GM21576 (cell line): ENCODE measurements at regions not wholly inside any gene's neighbourhood (a gene's known extent, or its start where the extent isn't known, plus 50 kb on each side); places are given as distances from the start of the nearest gene placed in this dataset.

Experiments used
- ATAC-seq: cut with Tn5 transposase; IDR thresholded peaks from one replicate; pipeline ENCODE4 v1.9.1; 2021; ENCODE audit warnings: mild to moderate bottlenecking, moderate library complexity; ENCODE audit not compliant: unreplicated experiment

DNA sequence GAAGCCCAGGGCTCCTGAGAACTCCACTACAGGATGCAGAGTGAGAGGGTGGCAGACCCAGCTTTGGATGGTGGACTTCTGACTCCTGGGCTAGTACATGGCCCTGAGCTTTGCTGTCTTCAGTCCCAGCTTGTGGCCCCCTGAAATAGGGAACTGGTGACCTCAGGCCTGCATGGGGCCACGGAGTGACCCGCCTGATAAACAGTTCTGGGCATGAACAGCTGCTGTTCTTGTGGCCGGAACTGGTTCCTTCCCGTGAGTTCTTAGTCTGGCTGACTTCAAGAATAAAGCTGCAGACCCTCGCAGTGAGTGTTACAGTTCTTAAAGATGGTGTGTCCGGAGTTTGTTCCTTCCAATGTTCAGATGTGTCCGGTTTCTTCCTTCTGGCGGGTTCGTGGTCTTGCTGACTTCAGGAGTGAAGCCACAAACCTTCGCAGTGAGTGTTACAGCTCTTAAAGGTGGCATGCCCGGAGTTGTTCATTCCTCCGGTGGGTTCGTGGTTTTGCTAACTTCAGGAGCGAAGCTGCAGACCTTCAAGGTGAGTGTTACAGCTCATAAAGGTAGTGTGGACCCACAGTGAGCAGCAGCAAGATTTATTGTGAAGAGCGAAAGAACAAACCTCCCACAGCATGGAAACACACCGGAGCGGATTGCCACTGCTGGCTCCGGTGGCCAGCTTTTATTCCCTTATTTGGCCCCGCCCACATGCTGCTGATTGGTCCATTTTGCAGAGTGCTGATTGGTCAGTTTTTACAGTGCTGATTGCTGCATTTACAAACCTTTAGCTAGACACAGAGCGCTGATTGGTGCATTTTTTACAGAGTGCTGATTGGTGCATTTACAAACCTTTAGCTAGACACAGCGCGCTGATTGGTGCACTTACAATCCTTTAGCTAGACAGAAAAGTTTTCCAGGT is 268.0 kb downstream of the ZEB1 start:
- no peak for ATAC-seq

DNA sequence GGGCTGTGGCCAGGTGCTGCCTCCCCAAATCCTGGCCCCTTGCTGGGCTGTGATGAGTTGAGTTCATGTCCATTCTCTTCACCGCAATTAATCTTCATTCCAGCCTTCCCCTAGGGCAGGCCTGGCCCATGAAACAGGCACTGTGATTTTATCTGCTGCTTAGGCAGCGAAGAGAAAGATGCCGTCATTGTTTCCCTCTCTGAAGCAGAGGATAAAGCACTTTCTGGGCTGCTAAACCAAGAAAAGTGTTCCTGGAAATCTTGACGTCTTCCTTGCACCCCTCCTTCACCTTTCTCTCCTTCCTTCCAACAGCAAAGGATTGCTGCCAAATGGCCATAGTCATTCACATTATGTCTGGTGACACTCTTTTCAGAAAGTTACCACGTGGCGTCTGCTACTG is 265.9 kb downstream of the ZEB1 start:
- no peak for ATAC-seq

DNA sequence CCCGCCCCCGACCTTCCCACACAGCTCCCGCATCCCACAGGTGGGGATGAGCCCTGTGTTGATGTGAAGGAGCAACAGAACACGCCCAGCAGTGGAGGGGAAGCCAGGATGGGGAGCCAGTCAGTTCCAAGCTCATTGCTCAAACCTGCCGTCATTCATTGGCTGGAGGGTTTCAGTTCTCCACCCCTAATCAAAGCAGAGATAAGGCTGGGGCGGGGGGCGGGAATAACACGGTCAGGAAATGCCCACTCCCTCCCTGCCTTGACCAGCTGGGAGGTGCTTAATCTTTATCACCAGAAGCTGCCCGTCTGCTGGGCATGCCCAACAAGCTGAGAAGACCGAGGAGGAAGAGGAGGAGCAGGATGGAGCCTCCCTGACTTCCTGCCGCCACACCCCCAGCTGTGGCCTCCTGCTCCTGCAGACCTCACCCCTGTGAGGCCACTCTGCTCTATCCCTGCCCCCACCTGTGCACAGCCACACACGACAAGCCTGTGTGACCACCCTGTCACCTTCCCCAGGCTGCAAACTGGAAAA is 265.1 kb downstream of the ZEB1 start:
- ATAC-seq: no peak

DNA sequence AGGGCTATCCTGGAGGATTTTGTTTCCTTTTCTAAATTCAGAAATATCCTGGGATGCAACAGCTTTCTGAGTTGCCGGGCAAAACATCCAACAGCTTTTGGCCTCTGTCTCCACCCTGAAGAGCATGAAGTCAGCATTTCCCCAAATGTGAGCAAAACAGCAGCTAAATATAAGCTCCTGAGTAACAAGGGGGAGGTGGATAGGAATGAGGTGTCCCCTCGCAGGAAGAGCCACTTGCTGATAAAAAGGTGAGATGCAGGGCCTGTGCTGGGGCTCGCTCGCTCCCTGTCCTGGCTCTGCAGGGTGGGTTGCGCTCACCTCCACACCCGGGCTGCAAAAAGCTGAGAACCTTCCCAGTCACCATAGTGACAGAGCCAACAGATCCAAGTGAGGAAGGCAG is 264.3 kb downstream of the ZEB1 start:
- ATAC-seq: no peak

DNA sequence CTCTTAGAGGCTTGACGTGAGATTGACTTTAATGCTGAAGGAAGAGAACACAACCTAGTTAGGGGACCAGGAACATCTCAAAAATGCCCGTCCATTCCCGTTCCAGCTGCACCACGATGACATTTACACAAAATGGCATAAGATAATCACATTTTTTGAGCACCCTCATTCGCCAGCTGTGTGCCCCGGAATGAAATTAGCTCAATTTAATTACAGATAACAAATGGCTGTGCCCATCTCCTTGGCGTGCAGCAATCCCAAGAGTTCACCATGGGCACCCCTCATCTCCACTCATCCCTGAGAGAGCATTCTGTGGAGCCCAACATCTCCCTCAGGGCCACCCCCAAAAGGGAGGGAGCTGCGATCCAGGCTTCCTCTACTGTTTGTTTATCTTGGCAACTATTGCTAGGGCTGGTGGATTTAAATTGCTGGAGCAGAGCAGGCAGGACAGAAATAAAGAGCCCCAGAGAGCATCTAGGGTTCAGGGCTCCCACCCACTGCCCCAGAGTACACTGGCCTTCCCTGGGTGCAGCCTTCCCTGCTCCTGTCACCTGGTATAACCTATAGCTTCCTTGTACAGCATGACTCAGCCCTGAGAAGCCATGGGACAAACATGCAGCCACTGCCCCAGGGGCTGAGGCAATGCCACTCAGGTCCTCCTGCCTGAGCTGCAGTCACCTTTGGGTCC is 263.5 kb downstream of the ZEB1 start:
- ATAC-seq: no peak

DNA sequence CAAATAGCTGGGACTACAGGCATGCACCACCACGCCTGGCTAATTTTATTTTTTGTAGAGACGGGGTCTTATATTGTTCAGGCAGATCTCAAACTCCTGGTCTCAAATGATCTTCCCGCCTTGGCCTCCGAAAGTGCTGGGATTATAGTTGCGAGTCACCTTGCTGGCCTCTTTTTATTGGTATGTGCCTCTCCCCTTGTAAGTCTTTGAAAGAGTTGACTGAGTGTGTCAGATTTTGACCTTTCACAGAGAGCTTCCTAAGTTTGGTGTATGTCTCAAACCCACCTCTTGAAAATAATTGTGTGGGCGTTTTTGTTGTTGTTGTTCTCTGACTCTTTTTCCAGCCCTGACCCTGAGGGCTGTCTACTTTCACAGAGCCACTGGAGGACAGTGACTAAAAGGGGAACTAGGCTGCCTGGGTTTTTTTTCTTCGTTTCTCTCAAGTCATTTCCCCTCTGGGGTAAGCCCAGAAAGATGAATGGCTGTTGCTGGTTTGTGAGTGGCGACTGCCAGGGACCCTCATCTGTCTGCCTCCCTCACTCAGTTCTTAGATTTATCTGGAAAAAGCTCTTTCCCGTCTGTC is 262.8 kb downstream of the ZEB1 start:
- peak; percentile 89 for ATAC-seq

DNA sequence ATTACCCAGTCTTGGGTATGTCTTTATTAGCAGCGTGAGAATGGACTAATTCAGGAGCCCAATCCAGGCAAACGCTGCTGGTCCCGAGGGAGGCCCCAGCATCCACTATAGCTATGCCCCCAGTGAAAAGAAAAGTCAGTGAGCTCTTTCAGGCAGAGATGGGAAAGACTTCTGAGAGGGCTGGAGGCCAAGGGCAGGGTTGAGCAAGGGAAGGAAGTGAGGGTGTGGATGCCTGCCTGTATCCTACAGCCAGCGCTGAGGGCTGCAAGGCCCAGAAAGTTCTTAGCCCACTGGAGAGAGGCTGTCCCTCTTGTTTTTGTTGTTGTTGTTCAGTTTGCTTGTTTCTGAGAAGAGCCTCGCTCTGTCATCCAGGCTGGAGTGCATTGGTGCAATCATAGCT is 261.6 kb downstream of the ZEB1 start:
- no peak for ATAC-seq
